Activated CD4-positive, alpha-beta T cell treated with anti-CD3 and anti-CD28 coated beads for 24 hours (primary cell): ENCODE measurements at regions not wholly inside any gene's neighbourhood (a gene's known extent, or its start where the extent isn't known, plus 50 kb on each side); places are given as distances from the start of the nearest gene placed in this dataset.

ENCODE experiments used
- DNase-seq, 2 donors: peaks; one replicate each; pipeline ENCODE4 v3.0.0-alpha.2; 2020; ENCODE audit warnings: low read depth in 2 of 2

- peak; percentile 6 to 38 for DNase-seq
Measured at GRCh38 chr2:195498176-195498575, 158.8 kb upstream of the SLC39A10 start.

- DNase-seq, result no peak
Measured at GRCh38 chr2:195496991-195497390, 160.0 kb upstream of the SLC39A10 start.

GRCh38 chr2:195495966-195496365 is 161.1 kb upstream of the SLC39A10 start:
- DNase-seq, result no peak

- DNase-seq, result no peak
Measured at GRCh38 chr2:195495351-195495750, 161.7 kb upstream of the SLC39A10 start.

GRCh38 chr2:195494451-195494850 is 162.6 kb upstream of the SLC39A10 start:
- no peak for DNase-seq

GRCh38 chr2:195493416-195493815 is 163.6 kb upstream of the SLC39A10 start:
- no peak for DNase-seq

- no peak for DNase-seq
Measured at GRCh38 chr2:195490319-195490718, 166.7 kb upstream of the SLC39A10 start.

GRCh38 chr2:195489101-195489500 is 167.9 kb upstream of the SLC39A10 start:
- DNase-seq, result no peak

- DNase-seq, result no peak
Measured at GRCh38 chr2:195488567-195488966, 168.5 kb upstream of the SLC39A10 start.

- peak in 1 of 2 donors; percentile 1 for DNase-seq
Measured at GRCh38 chr2:195486987-195487644, 169.9 kb upstream of the SLC39A10 start.

- DNase-seq, result no peak
Measured at GRCh38 chr2:195486520-195486919, 170.5 kb upstream of the SLC39A10 start.

GRCh38 chr2:195482010-195482409 is 175.0 kb upstream of the SLC39A10 start:
- no peak for DNase-seq

GRCh38 chr2:195480121-195480520 is 176.9 kb upstream of the SLC39A10 start:
- DNase-seq, result no peak

GRCh38 chr2:195479407-195479806 is 177.6 kb upstream of the SLC39A10 start:
- no peak for DNase-seq

GRCh38 chr2:195477996-195478382 is 179.0 kb upstream of the SLC39A10 start:
- DNase-seq, result no peak

GRCh38 chr2:195477248-195477995 is 179.6 kb upstream of the SLC39A10 start:
- DNase-seq, result no peak

- DNase-seq, result no peak
Measured at GRCh38 chr2:195475336-195475735, 181.7 kb upstream of the SLC39A10 start.

- DNase-seq, result no peak
Measured at GRCh38 chr2:195473862-195474261, 183.2 kb upstream of the SLC39A10 start.

GRCh38 chr2:195472501-195473234 is 184.4 kb upstream of the SLC39A10 start:
- DNase-seq, result no peak

- no peak for DNase-seq
Measured at GRCh38 chr2:195471807-195472206, 185.2 kb upstream of the SLC39A10 start.

- DNase-seq, result no peak
Measured at GRCh38 chr2:195471163-195471562, 185.9 kb upstream of the SLC39A10 start.

GRCh38 chr2:195470622-195471021 is 186.4 kb upstream of the SLC39A10 start:
- DNase-seq, result no peak

GRCh38 chr2:195468771-195469170 is 188.3 kb upstream of the SLC39A10 start:
- no peak for DNase-seq
